ENCODE measurements at regions not wholly inside any gene's neighbourhood (a gene's known extent, or its start where the extent isn't known, plus 50 kb on each side); places are given as distances from the start of the nearest gene placed in this dataset.

DNA sequence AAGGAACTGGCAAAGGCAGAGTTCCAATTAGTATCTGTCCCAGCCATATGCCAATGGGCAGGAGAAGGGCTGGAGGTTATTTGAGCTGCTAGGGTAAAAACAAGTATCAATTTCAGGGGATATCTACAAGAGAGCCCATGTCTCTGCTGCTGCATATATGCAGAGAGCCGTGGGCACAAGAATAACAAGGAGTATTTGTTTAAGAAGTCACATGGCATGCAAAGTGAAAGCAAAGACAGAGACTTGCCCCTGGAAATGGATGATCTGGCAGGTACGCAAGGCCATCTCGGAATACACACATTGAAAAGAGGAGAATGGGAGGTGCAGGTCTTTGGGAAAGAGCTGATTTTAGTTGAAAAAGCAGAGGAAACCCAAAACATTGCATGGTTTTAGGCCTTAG is 170.6 kb downstream of the EVA1A start:
- DNase-seq (ENCODE audit: extremely low spot score in 2 of 2) = no peak
- TF ChIP-seq POLR2AphosphoS5 (IDR thresholded peaks at IDR 0.05; ENCODE audit: insufficient read depth in 1 of 2, low read depth in 1 of 2) (no peak), POLR2A (IDR thresholded peaks at IDR 0.05) (no peak)
- TF ChIP-seq, protein P1, sequence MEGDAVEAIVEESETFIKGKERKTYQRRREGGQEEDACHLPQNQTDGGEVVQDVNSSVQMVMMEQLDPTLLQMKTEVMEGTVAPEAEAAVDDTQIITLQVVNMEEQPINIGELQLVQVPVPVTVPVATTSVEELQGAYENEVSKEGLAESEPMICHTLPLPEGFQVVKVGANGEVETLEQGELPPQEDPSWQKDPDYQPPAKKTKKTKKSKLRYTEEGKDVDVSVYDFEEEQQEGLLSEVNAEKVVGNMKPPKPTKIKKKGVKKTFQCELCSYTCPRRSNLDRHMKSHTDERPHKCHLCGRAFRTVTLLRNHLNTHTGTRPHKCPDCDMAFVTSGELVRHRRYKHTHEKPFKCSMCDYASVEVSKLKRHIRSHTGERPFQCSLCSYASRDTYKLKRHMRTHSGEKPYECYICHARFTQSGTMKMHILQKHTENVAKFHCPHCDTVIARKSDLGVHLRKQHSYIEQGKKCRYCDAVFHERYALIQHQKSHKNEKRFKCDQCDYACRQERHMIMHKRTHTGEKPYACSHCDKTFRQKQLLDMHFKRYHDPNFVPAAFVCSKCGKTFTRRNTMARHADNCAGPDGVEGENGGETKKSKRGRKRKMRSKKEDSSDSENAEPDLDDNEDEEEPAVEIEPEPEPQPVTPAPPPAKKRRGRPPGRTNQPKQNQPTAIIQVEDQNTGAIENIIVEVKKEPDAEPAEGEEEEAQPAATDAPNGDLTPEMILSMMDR (IDR thresholded peaks at IDR 0.05) = no peak

DNA sequence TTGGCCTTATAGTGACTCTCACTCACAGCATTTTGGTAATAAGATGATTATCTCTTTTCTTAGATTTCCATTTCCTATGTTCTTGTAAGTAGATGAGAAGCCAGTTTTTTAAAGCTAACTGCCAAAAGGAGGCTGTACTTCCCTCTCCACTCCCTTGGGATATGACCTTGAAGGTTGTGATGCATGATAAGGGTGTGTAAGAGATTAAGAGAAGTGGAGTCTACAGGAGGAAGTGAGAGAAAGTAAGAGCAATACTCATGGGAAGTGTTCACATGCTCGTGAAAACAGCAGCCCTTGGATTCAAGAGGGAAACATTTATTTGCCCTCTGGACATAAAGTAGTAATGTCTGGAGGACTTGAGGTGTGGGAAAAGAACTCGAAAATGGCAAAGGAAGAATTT is 171.5 kb downstream of the EVA1A start:
- TF ChIP-seq, protein P1 (IDR thresholded peaks at IDR 0.05) = no peak
- TF ChIP-seq POLR2A (IDR thresholded peaks at IDR 0.05) = no peak
- no peak for TF ChIP-seq POLR2AphosphoS5 (IDR thresholded peaks at IDR 0.05; ENCODE audit: insufficient read depth in 1 of 2, low read depth in 1 of 2)
- Histone ChIP-seq H3K4me1 (no peaks in the 10 kb centered on the region), H3K4me3 (no peak overlapping the region), H3K27ac (no peak overlapping the region), H3K36me3 (no peaks in the 10 kb centered on the region), H3K27me3 (no peaks in the 10 kb centered on the region), H3K9me3 (no peaks in the 10 kb centered on the region)
- intact Hi-C loops (cut with DNase I) = no loop called here
- DNase-seq (ENCODE audit: extremely low spot score in 2 of 2) = no peak

More for the DNA sequence above, 170.6 kb downstream of the EVA1A start:
- H3K36me3 ChIP-seq = no peaks in the 10 kb centered on the region
- no peaks in the 10 kb centered on the region for H3K4me1 ChIP-seq
- H3K9me3 ChIP-seq = no peaks in the 10 kb centered on the region
- no peak overlapping the region for H3K4me3 ChIP-seq
- H3K27me3 ChIP-seq = no peaks in the 10 kb centered on the region
- intact Hi-C loops (cut with DNase I) = no loop called here
- H3K27ac ChIP-seq = no peak overlapping the region

DNA sequence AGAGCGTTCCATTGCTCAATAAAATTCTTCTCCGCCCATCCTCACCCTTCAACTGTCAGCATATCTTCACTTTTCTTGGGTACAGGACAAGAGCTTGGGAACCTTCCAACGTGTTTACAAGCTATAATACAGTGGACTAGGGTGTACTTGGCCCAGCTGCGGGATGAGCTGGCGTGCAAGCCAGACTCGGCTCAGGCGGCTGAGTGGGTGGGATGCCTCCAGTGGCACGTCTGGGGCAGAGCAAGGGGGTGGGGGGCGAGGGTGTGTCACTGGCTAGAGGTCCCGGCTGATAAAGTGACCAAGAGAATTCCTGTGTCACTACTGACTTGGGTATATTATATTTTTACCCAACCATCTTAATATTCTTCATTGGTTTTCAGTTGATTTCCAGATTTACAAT is 179.7 kb downstream of the EVA1A start:
- no peak for DNase-seq (ENCODE audit: extremely low spot score in 2 of 2)
- H3K27ac ChIP-seq = no peak overlapping the region
- no peaks in the 10 kb centered on the region for H3K36me3 ChIP-seq
- H3K9me3 ChIP-seq = no peaks in the 10 kb centered on the region
- intact Hi-C loops (cut with DNase I) = no loop called here
- no peaks in the 10 kb centered on the region for H3K4me1 ChIP-seq
- no peak for TF ChIP-seq POLR2AphosphoS5 (IDR thresholded peaks at IDR 0.05; ENCODE audit: insufficient read depth in 1 of 2, low read depth in 1 of 2)
- TF ChIP-seq POLR2A (IDR thresholded peaks at IDR 0.05) = no peak
- TF ChIP-seq, protein P1 (IDR thresholded peaks at IDR 0.05) = no peak
- H3K27me3 ChIP-seq = no peaks in the 10 kb centered on the region
- no peak overlapping the region for H3K4me3 ChIP-seq

DNA sequence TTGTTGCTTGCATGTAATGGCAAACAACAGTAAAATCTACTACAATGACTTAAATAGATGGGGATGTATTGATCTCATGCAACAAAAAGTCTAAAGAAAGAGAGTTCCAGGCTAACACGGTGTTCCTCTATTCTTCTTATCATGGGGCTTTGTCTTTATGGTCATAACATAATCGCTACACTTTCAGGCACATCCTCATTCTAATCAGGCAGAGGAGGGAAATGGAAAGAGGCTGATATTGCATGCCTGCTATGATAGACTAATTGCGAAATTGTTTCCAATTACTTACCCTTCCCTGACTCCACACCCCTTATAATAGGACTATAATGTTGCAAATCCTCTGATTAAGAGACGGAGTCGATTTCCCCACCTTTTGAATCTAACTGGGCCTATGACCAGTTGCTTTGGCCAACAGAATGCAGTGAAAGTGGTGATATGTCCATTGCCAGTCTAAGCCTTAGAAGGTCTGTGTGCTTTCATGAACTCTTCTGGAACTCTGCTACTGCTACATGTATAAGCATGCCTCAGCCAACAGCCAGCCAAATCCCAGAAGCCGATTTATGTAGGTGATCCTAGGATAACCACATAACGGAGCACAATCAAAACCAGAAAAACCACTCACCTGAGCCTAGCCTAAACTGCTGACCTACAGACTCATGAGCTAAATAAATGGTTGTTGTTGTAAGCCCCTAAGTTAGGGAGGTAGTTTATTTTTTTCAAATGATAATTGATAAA is 180.3 kb upstream of the TACR1 start:
- H3K36me3 ChIP-seq = no peaks in the 10 kb centered on the region
- no peaks in the 10 kb centered on the region for H3K27me3 ChIP-seq
- no peak overlapping the region for H3K27ac ChIP-seq
- DNase-seq (ENCODE audit: extremely low spot score in 2 of 2) = no peak
- no peaks in the 10 kb centered on the region for H3K4me1 ChIP-seq
- no peaks in the 10 kb centered on the region for H3K9me3 ChIP-seq
- H3K4me3 ChIP-seq = no peak overlapping the region
- intact Hi-C loops (cut with DNase I) = no loop called here
- TF ChIP-seq POLR2AphosphoS5 (IDR thresholded peaks at IDR 0.05; ENCODE audit: insufficient read depth in 1 of 2, low read depth in 1 of 2) = no peak
- no peak for TF ChIP-seq POLR2A (IDR thresholded peaks at IDR 0.05)
- TF ChIP-seq, protein P1 (IDR thresholded peaks at IDR 0.05) = no peak

Data from vagina (tissue), 2 donors.